Embryonic facial prominence (tissue), 1 donor: ENCODE measurements at regions not wholly inside any gene's neighbourhood (a gene's known extent, or its start where the extent isn't known, plus 50 kb on each side); places are given as distances from the start of the nearest gene placed in this dataset.
"Not testable (repeated sequence)": the region's sequence is repeated elsewhere in the genome, so short reads cannot be mapped to it uniquely, and the experiment has no call there.

ENCODE experiments used
- DNase-seq: peaks from one replicate; pipeline ENCODE4 v3.0.0-alpha.2; 2016; ENCODE audit errors: extremely low spot score

DNA sequence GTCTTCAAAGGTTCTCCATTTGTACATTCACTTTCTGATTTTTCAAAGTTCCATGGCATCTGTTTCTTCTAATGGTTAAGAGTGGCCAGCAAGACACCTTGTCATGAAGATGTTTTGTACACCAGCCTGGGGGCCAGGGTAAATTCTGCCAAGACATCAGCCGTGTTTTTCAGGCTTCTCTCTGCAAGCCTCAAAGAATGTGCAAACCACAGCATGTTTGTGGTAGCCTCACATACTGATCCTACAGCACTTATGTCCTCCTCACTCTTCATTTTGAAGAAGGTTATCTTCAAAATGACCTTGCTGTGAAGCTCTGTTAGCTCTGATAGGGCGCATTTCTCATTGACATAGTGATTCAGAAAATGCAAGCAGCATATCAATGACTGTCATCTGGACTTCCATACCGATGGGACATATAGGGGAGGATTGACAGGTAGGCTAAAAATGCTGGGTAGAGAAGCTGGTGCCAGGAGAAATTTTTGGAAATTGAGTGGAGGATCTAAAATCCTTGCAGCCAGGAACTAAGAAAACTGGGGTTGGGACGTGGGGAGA is 59.3 kb upstream of the SPTLC3 start:
- no peak for DNase-seq

DNA sequence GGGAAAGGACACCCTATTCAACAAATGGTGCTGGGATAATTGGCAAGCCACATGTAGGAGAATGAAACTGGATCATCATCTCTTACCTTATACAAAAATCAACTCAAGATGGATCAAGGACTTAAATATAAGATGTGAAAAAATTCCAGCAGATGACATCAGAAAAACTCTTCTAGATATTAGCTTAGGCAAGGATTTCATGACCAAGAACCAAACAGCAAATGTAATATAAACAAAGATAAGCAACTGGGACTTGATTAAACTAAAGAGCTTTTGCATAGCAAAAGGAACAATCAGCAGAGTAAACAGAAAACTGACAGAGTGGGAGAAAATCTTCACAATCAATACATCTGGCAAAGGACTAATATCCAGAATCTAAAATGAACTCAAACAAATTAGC is 54.5 kb upstream of the SPTLC3 start:
- not testable (repeated sequence) for DNase-seq

DNA sequence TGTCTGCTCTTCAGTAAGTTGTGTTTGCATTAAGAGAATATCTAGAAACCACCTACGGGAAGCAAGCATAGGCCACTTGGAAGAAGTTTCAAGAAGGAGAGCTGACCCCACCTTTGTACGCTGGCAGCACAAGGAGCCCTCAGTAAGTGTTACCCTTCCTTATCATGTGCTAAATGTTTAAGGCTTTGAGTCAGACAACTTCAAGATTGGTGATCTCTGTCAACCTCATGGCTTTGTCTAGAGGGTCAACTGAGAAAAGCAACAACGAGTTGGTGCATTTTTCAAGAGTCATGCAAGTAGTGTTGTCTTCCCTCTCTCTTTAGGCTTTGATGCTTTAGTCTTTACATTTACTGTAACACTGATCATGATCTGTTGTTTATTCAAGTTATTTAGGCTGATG is 53.2 kb upstream of the SPTLC3 start:
- no peak for DNase-seq

DNA sequence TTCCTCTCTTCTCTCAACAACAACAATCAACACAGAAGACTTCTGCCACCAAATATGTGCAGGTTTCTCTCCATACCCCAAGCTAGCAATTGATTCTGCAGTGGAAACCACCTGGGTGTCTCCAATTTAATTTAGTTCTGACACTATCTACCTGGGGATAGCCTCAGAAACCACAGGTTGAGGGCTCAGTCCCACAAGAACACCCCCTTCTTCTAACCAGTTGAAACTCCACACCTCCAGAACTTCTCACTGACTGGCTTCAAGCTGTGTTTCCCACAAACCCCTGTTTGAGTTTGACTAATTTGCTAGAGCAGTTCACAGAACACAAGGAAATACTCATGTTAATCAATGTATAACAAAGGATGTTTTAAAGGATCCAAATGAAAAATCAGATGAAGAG is 52.5 kb upstream of the SPTLC3 start:
- DNase-seq = no peak

DNA sequence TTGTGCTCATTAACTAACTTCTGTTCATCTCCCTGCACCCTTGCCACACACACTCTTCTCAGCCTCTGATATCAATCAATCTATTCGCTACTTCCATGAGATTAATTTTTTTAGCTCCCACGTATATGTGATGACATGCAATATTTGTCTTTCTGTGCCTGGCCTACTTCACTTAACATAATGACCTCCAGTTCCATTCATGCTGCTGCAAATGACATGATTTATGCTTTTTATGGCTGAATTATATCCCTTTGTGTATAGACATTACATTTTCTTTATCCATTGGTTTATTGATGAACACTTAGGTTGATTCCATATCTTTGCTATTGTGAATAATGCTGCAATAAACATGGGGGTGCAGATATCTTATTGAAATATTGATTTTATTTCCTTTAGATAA is 50.8 kb upstream of the SPTLC3 start:
- no peak for DNase-seq
